NCI-H2171 (cell line): ENCODE measurements at regions not wholly inside any gene's neighbourhood (a gene's known extent, or its start where the extent isn't known, plus 50 kb on each side); places are given as distances from the start of the nearest gene placed in this dataset.

Experiments used
- DNase-seq: peaks from one replicate; lab custom pipeline; 2025; lab: John Stamatoyannopoulos, UW

DNA sequence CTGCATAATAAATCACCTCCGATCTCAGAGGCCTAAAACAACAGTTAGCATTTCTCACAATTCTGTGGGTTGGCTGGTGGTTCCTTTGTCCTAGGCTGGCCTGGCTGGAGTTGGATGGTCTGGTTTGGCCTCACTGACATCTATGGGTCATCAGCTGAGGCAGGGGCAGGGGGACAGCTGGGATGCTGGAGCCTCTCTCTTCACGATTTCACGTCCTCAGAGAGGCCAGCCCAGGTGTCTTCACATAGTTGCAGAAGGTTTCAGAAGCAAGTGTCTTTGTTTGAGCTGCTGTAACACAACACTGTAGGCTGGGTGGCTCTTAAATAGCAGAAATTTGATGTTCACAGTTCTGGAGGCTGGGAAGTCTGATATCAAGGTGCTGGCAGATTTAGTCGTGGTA, 155.5 kb upstream of the CACNA1E start:
- DNase-seq = no peak

DNA sequence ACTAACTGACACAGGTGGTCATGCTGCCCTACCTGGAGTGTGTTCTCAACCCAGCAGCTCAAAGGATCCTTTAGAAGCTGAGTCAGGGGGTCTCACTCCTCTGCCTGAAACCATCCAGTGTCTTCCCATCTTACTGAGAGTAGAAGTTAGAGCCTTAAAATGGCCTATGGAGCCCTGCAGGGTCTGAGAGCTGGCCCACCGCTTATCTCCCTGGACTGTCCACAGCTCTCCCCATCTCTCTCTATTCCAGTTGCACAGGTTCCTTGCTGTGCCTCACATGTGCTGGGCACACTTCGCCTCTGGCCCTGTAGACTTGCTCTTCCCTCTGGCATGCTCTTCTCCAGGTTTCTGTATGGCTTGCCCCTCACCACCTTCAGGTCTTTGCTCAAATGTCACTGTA, 148.6 kb upstream of the CACNA1E start:
- no peak for DNase-seq

DNA sequence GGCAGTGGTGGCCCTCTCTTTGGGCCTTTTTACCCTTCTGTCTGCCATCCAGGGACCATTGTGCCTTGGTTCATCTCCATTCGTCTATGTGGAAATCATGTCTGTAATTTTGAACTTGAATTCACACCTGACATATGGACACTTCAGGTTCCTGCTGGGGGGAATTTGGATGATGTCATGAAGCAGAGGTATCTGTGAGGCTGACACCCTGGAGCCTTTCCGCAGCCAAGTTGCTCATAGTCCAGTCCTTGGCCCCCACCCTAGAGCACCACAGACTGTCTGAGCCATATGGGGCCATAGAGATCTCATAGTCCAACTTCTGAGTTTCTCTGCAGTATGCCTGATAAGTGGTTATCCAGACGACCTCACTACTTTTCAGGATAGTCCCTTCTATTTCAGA, 147.7 kb upstream of the CACNA1E start:
- DNase-seq = no peak

DNA sequence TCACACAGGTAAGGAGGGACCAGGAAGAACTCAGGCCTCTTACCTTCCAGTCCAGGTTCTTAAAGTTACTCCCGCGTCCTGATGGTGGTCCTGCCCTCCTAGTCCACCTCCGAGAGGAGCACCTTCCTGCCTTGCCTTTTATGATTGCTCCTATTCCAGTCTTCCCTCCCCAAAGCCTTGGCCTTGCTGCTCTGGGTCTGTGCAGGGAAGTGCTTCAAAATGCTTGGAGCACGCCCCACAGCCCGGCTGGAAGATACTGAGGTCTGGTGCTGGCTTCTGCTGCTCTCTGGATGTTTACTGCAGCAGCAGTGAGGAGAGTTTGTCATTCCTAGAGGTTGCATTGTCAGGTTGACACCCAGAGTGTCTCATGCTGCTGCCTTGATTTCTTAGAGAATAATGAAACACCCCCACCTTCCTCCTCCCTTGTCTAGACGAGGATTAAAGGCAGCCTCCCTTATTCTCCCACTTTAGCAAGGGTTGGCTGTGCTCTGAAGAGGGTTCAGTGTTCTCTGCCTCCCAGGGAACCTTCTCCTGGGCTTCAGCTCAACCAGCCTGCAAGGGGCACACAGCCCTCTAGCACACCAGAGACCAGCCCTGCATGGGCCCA, 142.2 kb upstream of the CACNA1E start:
- DNase-seq = no peak

DNA sequence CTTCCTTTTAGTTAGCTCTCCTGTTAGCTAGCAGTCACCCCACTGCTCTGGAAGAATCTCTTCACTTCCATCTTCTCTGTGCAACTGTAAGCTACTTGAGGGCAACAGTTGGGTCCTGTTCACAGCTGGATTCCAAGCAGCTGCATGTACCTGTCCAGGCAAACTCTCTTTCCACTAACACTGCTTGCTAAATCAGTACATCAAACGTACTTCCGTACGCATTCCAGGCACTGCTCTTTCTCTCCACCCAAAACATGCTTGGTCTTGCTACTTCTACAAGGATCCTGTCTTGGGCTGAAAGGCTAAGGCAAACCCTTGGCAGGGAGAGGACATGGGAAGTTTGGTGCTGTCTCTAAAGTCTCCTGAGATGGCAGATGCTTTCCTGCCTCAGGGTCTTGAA, 139.2 kb upstream of the CACNA1E start:
- no peak for DNase-seq

DNA sequence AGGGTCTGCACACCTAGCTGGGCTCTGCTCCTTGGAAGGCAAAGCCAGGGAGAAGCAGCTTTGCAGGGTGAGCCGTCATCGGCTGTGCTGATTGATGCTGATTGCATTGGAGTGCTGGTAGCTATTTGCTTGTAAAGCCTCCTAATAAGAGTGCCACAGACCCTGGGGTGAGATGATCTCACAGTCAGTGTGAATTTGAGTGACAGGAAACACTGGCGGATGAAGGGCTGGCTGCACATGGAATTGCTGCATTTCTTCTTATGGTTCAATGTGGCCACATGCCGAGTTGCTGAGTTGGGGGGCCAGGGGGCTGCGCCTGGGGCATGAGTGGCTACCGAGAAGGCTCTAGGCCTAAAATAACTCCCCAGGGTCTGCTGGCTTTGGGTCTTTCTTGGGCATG, 138.2 kb upstream of the CACNA1E start:
- no peak for DNase-seq

DNA sequence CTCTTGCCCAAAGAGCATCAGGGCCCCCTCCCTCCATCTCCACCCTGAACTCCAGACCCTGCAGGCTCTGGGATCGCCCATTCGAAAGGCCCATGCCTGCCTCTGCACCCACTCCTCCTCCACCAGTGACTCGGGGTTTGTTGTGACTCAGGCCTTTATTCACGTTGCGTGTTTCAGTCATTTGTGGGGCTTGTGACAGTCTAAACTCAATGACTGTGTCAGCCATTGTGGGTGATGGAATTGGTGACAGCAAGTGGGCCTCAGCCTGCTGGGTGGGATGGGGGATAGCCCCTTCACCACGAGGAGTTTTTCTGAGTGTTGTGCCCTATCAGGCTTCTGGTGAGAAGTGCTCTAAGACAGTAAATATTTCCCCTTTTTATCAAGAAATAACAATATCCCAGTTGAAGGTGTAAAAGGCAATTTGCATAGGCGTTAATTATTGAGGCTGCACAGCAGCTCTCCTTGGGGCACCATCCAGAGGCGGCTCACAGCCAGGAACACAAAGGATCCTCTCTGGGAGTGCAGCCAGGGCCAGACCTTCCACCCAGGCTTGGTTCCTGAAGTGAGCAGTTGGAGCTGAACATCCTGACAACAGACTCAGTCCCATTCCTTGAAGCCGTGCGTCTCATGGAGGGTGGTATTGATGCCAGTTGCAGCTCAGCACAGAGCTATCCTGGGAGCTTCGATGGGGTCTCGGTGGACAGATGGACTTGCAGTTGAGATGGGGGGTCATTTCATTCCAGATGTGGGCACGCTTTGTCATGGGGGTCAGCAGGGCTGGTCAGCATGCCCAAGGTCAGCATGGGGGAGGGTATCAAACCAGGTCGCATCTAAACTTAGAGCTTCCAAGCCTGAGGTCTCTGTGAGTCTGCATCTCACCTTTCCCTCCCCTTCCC, 135.6 kb upstream of the CACNA1E start:
- no peak for DNase-seq

DNA sequence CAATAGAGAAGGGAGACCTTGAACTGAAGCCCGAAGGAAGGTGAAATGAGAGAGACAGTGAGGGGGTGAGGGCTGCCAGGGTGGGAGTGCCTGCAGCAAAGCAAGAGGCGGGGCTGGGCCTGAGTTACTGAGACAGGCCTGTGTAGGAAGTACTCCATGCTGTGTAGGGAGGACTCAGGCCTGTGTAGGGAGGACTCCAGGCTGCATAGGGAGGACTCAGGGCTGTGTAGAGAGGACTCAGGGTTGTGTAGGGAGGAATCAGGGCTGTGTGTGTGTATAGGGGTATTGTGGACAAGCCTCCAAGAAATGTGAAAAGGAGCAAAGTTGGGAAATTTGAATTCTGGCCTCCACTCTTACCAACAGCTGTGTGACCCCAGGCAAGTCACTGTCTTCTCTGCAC, 133.8 kb upstream of the CACNA1E start:
- no peak for DNase-seq

DNA sequence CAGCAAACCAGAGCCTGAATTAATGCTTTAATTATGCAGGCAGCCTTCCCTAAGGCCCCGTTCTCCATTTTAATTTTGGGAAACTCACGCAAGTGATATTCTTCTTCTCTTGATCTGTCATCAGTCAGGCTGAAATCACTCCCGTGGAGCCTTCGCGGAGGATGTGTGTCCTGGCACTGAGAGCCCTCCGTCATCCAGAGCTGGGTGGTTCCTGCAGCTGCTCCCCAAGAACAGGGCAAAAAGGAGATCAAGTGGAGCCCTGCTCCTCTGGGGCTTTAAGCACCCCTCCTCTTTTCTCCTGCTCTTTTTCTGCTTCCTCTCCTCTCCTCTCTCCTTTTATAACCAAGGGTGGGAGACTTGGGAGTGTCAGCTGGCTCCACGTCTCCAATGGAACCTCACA, 133.2 kb upstream of the CACNA1E start:
- no peak for DNase-seq

DNA sequence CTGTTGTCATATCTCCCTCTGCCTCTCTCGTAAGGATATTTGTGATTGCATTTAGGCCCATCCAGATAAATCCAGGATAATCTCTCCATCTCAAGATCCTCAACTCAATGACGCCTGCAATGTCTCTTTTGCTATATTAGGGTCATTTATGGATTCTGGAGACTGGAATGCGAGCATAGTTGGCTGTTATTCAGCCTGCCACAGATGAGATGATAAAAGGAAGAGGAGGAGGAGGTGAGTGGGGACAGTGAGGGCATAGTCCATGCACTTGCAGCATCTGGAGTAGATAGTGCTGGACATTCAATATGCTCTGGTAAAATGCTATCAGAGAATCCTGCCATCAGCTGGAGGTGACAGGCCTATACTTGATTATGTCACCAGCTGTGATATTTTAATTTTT, 131.6 kb upstream of the CACNA1E start:
- DNase-seq = no peak

DNA sequence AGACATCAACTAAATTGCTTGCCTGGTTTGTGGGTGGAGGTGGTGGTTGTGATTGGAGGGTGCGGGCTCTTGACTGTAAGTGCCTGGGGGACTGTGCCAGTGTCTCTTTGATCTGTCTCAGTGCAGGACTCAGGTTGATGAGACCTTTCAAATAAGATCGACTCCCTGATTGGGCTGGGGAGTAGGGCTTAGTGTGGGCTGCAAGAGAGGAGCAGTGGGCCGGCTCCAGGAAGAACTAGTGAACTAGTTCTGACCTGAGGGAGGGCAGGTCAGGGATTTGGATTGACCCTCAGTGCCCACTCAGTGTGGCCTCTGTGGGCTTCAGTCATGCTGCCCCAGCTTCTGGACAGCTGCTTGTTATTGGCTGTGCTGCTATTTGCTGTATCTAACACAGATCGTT, 130.6 kb upstream of the CACNA1E start:
- DNase-seq = no peak

DNA sequence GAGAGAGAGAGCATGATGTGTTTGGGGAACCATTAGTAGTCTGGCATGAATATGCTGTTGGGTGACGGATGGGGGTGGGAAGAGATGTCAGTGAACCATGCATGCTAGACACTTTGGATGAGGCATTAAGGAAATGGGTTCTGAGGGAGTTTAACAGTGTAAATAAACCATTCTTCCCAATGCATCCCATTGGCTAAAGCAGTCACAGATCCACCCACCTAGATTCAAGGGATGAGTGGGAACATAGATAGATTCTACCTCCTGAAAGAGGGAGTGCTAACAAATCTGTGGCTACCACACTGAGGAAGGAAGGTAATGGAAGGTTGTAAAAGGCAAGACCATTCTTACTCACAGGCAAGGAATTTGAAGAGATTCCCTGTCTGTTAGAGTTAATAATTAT, 129.8 kb upstream of the CACNA1E start:
- DNase-seq = no peak

DNA sequence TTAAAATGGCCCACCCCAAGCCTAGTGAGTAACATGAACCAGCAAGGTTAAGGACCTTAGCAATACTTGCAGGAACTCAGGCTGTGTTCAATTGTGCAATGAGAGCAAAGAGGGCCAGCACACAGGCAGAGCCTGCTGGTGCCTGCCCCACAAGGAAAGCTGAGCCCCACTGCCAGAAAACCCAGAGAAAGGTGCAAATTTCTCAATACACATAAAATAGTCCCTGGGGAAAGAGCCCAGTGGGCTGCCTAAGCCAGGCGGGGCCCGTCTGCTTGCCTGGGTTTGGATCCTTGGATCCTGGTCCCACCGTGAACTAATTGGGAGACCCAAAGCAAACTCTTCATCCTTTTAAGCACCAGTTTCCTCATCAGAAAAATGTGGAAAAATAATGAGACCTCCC, 128.5 kb upstream of the CACNA1E start:
- DNase-seq = no peak

DNA sequence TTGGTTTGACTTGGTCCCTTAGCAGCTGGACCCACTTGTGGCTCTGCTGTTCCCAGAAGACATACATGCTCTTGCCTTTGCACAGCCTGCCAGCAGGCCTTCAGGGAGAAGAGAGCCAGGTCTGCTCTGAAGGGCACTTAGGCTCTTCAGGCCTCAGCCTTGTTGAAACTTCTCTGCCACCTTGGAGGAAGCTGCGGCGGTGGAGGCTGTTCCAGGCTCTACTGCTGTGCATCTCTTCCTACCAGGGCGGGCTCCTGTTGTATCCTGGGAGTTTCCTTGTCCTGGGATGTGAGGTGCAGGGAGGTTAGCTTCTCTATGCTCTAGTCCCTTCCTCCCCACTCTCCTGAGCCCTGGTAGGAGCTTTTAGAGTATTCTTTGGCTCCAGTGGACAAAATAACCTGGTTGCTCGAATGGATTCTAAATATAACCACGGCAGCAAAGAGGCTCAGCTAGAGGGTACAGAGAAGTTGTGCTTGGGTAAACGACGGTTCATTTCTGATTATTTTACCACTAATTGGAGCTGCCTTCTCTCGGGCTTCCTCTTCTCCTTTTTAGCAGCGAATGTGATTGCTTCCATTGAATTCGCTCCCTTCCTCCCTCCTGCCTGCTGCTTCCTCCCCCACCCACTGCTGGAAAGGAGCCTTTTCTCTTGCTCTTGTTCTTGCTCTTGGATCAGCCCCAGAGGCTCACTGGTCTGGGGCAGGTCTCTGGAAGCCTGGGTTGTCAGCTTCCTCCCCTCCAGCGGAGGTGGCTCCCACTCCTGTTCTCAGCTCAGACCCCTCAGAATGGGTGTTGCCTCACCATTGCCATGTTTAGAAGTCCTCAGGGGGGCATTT, 126.6 kb upstream of the CACNA1E start:
- DNase-seq = no peak

DNA sequence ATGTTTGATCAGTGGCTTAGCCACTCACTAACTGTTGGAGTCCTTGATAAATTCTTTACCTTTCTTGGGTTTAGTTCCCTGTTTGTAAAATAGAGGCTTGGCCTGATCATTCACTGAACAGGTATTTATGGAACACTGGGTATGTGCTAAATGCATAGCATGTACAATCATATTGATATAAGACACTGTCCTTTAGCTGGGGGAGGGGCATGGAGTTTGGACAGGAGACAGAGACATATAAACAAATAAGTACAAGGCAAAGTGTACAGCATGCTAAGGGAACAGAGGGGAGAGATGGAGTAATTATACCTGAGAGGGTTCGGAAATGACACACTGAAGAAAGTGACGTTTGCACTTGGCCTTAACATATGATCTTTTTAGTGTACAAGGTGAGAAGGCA, 124.3 kb upstream of the CACNA1E start:
- DNase-seq = no peak

DNA sequence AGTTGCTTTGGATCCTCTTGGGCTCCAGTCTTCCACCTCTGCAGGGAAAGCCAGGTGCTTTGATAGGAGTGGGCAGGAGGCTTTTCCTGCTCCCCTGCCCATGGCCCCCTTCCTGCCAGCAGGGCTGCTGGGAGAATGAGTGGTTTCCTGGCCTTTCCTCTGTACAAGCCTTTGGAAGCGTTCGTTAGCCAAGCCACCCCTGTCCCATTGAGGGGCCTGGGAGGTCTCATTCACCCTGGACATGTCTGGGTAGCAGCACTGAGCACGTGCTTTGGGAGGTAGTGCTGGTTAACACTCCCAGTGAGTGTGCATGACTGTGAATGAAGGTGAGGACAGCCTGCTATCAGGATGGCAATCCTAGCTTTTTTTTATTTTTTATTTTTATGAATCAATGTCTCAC, 118.5 kb upstream of the CACNA1E start:
- no peak for DNase-seq

DNA sequence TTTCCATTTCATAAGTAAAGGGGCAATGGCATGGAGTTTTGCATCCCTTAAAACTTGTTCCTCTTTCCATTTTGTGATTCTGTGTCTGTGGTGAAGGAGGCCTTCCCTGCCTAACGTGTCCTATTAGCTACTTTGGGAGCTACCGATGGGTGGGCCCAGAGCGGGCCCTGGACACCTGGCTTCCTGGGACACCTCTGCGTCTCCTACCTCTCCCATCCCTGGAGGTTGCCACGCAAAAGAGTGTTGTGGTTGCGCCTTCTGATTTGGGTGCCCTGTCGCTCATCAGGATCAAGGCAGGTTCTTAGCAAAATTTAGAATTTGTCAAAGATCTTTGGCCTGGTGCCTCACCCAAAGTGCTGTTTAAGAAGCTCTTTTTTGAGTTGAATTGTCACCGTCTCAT, 116.4 kb upstream of the CACNA1E start:
- no peak for DNase-seq

DNA sequence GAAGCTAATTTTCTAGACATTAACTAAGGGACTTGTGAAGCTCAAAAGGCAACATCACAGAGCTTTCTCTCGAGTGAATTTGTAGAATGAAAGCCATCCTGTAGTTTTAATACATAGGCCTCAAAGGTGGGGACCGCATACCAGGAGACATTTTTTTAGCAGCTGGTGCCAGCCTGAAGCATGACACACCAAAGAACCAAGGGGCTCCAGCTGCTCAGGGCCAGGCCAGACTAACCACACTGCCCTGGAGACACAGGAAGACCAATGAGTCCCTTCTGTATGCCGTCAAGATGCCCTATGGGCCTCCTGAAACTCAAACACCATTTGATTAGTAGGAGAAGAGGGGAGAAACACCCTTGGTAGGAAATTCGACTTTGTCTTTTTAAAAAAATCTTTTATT, 113.9 kb upstream of the CACNA1E start:
- DNase-seq = no peak

DNA sequence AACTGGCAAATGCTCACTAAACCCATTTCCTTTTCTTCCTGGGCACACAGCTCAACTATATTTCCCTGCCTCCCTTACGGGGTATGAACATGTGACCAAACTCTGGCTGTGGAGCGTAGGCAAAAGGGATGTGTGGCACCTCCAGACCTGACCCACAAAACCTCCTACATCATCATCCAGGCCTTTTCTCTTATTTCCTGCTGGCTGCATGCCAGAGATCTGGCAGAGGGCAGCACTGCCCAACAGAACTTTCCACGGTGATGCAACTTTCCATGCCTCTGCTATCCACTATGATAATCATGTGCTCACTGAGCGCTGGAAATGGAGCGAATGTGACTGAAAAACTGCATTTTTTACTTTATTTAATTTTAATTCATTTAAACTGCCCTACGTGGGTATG, 99.6 kb upstream of the CACNA1E start:
- no peak for DNase-seq

DNA sequence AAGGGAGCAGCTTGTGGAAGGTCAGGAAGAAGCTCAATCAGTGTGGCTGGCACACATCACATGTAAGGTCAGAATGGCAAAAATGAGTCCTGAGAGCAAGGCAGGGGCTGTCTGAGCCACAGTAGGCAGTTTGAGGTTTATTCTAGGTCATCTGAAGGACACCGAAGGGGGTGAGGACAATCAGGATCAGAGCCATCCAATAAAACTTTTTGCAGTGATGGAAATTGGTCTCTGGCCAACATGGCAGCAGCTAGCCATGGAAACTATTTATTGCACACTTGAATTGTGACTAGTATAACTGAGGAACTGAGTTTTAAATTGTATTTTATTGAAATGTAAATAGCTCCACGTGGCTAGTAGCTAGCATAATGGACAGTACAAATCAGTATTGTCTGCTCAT, 97.0 kb upstream of the CACNA1E start:
- DNase-seq = no peak

DNA sequence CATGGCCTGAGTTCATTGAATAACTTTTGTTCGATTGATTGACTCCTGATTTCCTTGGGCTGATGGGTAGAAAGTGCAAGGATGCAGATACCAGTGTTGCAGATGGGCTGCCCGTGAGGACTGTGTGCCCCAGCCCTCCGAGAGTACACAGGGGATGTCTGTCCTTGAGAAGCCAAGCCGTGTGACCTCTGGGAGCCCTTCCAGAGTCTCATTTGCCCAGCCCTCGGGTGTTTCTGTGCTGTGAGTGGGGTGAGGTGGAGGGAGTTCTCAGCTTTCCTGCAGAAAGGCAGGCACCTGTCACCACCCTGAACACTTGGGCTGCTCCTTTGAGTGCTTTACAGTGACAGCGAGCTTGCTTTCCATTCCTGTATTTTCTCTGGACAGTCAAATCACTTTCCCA, 96.4 kb upstream of the CACNA1E start:
- no peak for DNase-seq

DNA sequence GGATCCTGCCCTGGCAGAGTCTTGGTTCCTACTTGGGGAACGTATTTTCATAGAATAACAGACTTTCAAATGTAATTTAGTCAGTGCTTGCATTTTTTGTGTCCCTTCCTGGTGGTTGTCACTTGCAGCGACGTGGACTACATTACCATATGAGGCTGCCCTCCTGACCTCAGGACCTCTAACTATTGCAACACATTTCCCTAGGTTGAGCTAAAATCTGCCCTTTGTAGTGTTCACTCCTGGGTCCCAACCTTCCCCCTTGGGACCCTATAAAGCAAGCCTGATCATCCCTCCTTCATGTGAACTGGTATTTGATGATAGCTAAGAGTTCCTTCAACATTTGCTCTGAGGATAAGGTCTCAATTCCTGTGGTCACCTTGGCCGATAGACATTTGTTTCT, 95.6 kb upstream of the CACNA1E start:
- DNase-seq = no peak
